ENCODE measurements at regions not wholly inside any gene's neighbourhood (a gene's known extent, or its start where the extent isn't known, plus 50 kb on each side); places are given as distances from the start of the nearest gene placed in this dataset.

DNA sequence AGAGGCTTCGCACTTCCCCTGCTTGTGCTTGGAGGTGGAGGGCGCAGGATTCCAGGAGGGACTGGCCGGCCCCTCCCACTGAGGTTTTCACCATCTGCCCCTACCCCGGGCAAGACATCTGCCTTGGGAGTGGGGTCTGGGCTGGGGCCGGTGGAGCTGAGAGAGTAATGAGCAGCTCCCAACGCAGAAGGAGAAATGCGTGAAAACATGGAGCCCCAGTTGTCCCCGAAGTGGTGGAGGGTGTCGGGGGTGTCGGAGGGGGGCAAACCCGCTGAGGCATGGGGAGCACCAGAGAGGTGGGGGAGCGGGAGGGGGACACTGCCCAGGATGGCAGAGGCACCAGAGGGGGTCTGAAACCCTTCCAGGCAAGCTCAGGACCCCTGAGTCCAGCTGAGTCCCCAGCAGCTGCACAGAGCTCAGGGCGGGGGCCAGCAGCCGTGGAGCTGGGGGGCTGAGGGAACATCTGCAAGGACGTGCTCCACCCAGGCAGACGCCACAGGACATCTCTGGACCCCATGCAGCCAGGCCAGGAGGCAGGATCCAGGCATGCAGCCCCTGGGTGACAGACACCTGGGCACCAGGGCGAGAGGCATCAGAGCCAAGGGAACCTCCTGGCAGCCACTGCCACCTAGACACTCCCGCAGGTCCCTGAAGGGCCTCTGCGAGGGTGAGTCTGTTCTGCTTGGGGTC is 110.6 kb downstream of the SIK1 start:
- H3K4me1 ChIP-seq (ENCODE audit: insufficient read depth) = peaks cover 6% of the 10 kb centered on the region
- no peaks in the 10 kb centered on the region for H3K9me2 ChIP-seq (ENCODE audit: insufficient read depth)
- 0 out of 2 replicates have a peak, but pooled peaks cover 5% of the 10 kb centered on the region for H3F3A ChIP-seq (ENCODE audit: insufficient read depth)
- in situ Hi-C loops (cut with MboI) = loop anchor here (10.0 kb wide), 1 partner anchor 328 kb away; no protein-coding TSS in a partner anchor
- no peaks in the 10 kb centered on the region for H4K20me1 ChIP-seq (ENCODE audit: insufficient read depth)
- H3K27ac ChIP-seq = no peak overlapping the region
- H3K36me3 ChIP-seq (ENCODE audit: low read depth) = no peaks in the 10 kb centered on the region
- TF ChIP-seq EZH2phosphoT487 (IDR thresholded peaks at IDR 0.05; ENCODE audit: insufficient read depth, low read depth) (no peak), EZH2 (IDR thresholded peaks at IDR 0.05; ENCODE audit: insufficient read depth, poor library complexity, severe bottlenecking) (no peak)
- H3K4me2 ChIP-seq (ENCODE audit: unreplicated experiment) = no peak overlapping the region
- no peaks in the 10 kb centered on the region for H3K79me2 ChIP-seq (ENCODE audit: insufficient read depth)
- no peak overlapping the region for H3K4me3 ChIP-seq
- H2AFZ ChIP-seq = no peak overlapping the region
- H3K9me3 ChIP-seq (ENCODE audit: low read depth) = no peaks in the 10 kb centered on the region
- 59 to 62% methylated on average over 16 to 17 of the region's 19 CpGs for WGBS, 2 experiments (ENCODE audit: low coverage in 1 of 2, low lambda C conversion rate in 2 of 2, missing lambda C conversion rate in 2 of 2)
- no peak for DNase-seq
- no peaks in the 10 kb centered on the region for H3K27me3 ChIP-seq (replicated peaks; ENCODE audit: insufficient read depth)
- no peak overlapping the region for H3K9ac ChIP-seq

GRCh38 chr21:43315244-43316137 is 111.4 kb downstream of the SIK1 start:
- H3F3A ChIP-seq (ENCODE audit: insufficient read depth) = 0 out of 2 replicates have a peak, but pooled peaks cover 5% of the 10 kb centered on the region
- no peak for TF ChIP-seq EZH2 (IDR thresholded peaks at IDR 0.05; ENCODE audit: insufficient read depth, poor library complexity, severe bottlenecking)
- no peaks in the 10 kb centered on the region for H3K36me3 ChIP-seq (ENCODE audit: low read depth)
- H3K4me3 ChIP-seq = no peak overlapping the region
- no peaks in the 10 kb centered on the region for H3K9me3 ChIP-seq (ENCODE audit: low read depth)
- H3K79me2 ChIP-seq (ENCODE audit: insufficient read depth) = no peaks in the 10 kb centered on the region
- 57 to 58% methylated on average over 26 to 27 of the region's 27 CpGs for WGBS, 2 experiments (ENCODE audit: low coverage in 1 of 2, low lambda C conversion rate in 2 of 2, missing lambda C conversion rate in 2 of 2)
- no peak overlapping the region for H2AFZ ChIP-seq
- H3K27me3 ChIP-seq (replicated peaks; ENCODE audit: insufficient read depth) = no peaks in the 10 kb centered on the region
- H3K27ac ChIP-seq = no peak overlapping the region
- peaks cover 6% of the 10 kb centered on the region for H3K4me1 ChIP-seq (ENCODE audit: insufficient read depth)
- no peak overlapping the region for H3K9ac ChIP-seq
- H3K4me2 ChIP-seq (ENCODE audit: unreplicated experiment) = no peak overlapping the region
- in situ Hi-C loops (cut with MboI) = loop anchor here (10.0 kb wide), 1 partner anchor 329 kb away; no protein-coding TSS in a partner anchor
- H4K20me1 ChIP-seq (ENCODE audit: insufficient read depth) = no peaks in the 10 kb centered on the region
- H3K9me2 ChIP-seq (ENCODE audit: insufficient read depth) = no peaks in the 10 kb centered on the region
- DNase-seq = peak; percentile 34

DNA sequence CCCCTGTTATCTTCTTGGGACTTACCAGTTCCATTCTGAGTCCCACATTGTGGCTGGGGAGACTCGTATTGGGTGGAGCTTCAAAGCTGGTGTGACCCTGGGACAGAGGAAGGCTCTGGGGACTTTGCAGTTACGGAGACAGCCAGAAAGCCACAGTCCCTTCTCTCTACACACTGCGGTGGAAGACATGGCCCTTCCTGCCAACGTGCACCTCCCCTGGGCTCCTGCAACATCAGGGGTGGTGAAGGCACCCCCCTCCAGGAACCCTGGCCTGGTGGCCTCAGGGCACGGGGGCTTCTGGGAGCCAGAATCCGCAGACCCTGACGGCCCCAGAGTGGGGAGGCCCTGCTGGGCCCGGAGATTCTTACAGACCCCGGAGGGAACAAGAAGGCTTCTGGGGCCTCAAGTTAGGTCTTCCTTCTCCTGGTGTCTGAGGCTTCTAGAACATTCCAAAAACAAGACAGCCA is 113.0 kb downstream of the SIK1 start:
- H4K20me1 ChIP-seq (ENCODE audit: insufficient read depth) = no peaks in the 10 kb centered on the region
- no peaks in the 10 kb centered on the region for H3K9me2 ChIP-seq (ENCODE audit: insufficient read depth)
- no peak overlapping the region for H2AFZ ChIP-seq
- 0 out of 2 replicates have a peak, but pooled peaks cover 2% of the 10 kb centered on the region for H3F3A ChIP-seq (ENCODE audit: insufficient read depth)
- H3K27me3 ChIP-seq (replicated peaks; ENCODE audit: insufficient read depth) = no peaks in the 10 kb centered on the region
- no peaks in the 10 kb centered on the region for H3K79me2 ChIP-seq (ENCODE audit: insufficient read depth)
- no peak overlapping the region for H3K4me2 ChIP-seq (ENCODE audit: unreplicated experiment)
- H3K9me3 ChIP-seq (ENCODE audit: low read depth) = no peaks in the 10 kb centered on the region
- no peaks in the 10 kb centered on the region for H3K36me3 ChIP-seq (ENCODE audit: low read depth)
- no peak for DNase-seq
- TF ChIP-seq EZH2phosphoT487 (IDR thresholded peaks at IDR 0.05; ENCODE audit: insufficient read depth, low read depth) (no peak), EZH2 (IDR thresholded peaks at IDR 0.05; ENCODE audit: insufficient read depth, poor library complexity, severe bottlenecking) (no peak)
- H3K4me1 ChIP-seq (ENCODE audit: insufficient read depth) = peaks cover 3% of the 10 kb centered on the region
- no peak overlapping the region for H3K9ac ChIP-seq
- WGBS, 2 experiments (ENCODE audit: low coverage in 1 of 2, low lambda C conversion rate in 2 of 2, missing lambda C conversion rate in 2 of 2) = 70 to 79% methylated on average over 9 of the region's 9 CpGs
- in situ Hi-C loops (cut with MboI) = loop anchor here (10.0 kb wide), 1 partner anchor 331 kb away; no protein-coding TSS in a partner anchor
- no peak overlapping the region for H3K4me3 ChIP-seq
- H3K27ac ChIP-seq = no peak overlapping the region

GRCh38 chr21:43313221-43313938 is 113.6 kb downstream of the SIK1 start:
- Histone ChIP-seq H3K4me3 (no peak overlapping the region), H3K79me2 (ENCODE audit: insufficient read depth) (no peaks in the 10 kb centered on the region), H3K9ac (no peak overlapping the region), H3F3A (ENCODE audit: insufficient read depth) (no peaks in the 10 kb centered on the region), H3K27ac (no peak overlapping the region), H3K4me2 (ENCODE audit: unreplicated experiment) (no peak overlapping the region), H3K36me3 (ENCODE audit: low read depth) (no peaks in the 10 kb centered on the region), H4K20me1 (ENCODE audit: insufficient read depth) (no peaks in the 10 kb centered on the region), H3K4me1 (ENCODE audit: insufficient read depth) (no peaks in the 10 kb centered on the region), H2AFZ (no peak overlapping the region), H3K27me3 (replicated peaks; ENCODE audit: insufficient read depth) (no peaks in the 10 kb centered on the region), H3K9me2 (ENCODE audit: insufficient read depth) (no peaks in the 10 kb centered on the region), H3K9me3 (ENCODE audit: low read depth) (no peaks in the 10 kb centered on the region)
- 67 to 69% methylated on average over 20 of the region's 20 CpGs for WGBS, 2 experiments (ENCODE audit: low coverage in 1 of 2, low lambda C conversion rate in 2 of 2, missing lambda C conversion rate in 2 of 2)
- in situ Hi-C loops (cut with MboI) = loop anchor here (10.0 kb wide), 1 partner anchor 331 kb away; no protein-coding TSS in a partner anchor
- DNase-seq = no peak
- TF ChIP-seq EZH2phosphoT487 (IDR thresholded peaks at IDR 0.05; ENCODE audit: insufficient read depth, low read depth) (no peak), EZH2 (IDR thresholded peaks at IDR 0.05; ENCODE audit: insufficient read depth, poor library complexity, severe bottlenecking) (no peak)
